ENCODE measurements at regions not wholly inside any gene's neighbourhood (a gene's known extent, or its start where the extent isn't known, plus 50 kb on each side); places are given as distances from the start of the nearest gene placed in this dataset.

DNA sequence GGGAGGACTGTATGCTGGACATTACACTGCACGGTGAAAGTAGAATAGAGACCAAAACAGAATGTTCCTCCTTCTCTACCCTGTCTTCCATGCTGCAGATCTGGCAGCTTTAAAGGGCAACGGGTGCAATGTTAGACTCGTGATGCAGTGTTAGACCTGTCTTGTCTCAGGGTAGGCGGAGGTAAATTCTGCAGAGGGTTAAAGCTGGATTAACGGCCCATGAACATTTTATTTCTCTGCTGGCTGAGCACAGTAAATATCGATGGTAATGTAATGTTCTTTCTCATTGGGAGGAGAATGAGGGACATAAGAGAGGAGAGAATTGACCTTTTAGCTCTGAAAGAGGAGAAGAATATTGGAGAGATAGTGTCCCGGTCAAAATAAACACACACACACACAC, 178.9 kb downstream of the NMUR2 start:
- intact Hi-C loops (cut with DNase I, micrococcal nuclease): no loop called here
- no peak for DNase-seq
- H3K4me1 ChIP-seq (ENCODE audit: low read depth): no peaks in the 10 kb centered on the region
- no peaks in the 10 kb centered on the region for H3K9me3 ChIP-seq
- no peak overlapping the region for H3K4me3 ChIP-seq
- ATAC-seq: no peak
- H3K36me3 ChIP-seq (ENCODE audit: low read depth): no peaks in the 10 kb centered on the region
- TF ChIP-seq, protein P1, sequence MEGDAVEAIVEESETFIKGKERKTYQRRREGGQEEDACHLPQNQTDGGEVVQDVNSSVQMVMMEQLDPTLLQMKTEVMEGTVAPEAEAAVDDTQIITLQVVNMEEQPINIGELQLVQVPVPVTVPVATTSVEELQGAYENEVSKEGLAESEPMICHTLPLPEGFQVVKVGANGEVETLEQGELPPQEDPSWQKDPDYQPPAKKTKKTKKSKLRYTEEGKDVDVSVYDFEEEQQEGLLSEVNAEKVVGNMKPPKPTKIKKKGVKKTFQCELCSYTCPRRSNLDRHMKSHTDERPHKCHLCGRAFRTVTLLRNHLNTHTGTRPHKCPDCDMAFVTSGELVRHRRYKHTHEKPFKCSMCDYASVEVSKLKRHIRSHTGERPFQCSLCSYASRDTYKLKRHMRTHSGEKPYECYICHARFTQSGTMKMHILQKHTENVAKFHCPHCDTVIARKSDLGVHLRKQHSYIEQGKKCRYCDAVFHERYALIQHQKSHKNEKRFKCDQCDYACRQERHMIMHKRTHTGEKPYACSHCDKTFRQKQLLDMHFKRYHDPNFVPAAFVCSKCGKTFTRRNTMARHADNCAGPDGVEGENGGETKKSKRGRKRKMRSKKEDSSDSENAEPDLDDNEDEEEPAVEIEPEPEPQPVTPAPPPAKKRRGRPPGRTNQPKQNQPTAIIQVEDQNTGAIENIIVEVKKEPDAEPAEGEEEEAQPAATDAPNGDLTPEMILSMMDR (IDR thresholded peaks at IDR 0.05): no peak

DNA sequence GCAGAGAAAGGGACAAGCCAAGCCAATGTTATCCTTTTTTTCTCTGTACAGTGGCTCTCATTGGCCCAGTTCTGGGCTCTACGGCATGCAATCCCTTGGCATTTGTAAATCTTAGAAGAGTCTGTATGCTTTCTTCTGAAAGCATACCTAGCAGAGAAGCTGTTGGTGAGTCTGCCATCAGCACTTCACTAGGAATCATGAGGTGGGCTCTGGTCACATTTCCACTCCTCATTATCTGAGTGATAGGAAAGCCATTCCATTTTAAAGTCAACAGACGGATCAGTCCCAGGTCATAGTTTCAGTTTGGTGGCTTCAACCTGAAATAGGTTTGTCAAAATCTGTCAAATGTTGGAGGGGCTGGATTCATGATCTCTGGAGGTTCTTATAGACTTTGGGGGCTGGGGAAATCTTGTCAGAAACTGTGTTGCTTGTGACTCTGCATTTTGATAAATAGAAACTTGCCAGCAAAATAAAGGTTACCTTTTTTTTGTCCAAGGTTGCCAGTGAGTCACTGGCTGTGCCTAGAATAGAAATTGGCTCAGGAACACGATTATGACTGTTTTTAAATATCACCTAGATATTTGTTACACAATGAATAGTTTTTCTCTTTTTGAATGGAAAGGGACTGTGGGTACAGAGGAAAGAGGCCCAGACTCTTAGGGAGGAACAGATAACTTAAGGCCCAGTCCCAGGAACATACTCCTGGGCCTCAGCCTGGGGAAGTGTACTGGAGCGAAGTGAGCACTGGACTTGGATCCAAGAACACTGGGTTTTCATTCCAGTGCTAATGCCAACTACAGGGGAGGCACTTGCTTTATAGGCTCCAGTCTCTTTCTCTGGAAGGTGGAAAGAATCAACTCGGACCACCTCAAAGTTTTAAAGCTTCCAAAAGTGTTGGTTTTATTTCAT, 183.1 kb downstream of the NMUR2 start:
- ATAC-seq: no peak
- no peaks in the 10 kb centered on the region for H3K9me3 ChIP-seq

DNA sequence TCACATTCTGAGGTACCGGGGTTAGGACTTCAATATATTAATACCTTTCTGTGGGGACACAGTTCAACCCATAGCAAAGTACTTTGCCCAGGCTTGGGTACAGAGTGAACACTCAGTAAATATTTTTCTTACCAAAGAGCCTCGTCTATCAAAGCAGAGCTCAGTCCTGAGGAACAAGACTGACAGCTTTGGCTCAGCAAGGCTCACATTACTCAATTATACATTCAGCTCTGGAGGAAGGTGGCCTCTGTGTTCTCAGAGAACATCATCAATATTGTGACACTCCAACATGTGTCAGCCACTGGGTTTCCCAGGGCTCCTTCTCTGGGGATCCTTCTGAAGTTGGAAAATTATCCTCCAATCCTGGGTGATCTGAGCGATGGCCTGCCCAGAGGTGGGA, 186.4 kb downstream of the NMUR2 start:
- Histone ChIP-seq H3K4me3 (no peak overlapping the region), H3K4me1 (ENCODE audit: low read depth) (no peaks in the 10 kb centered on the region), H3K36me3 (ENCODE audit: low read depth) (no peaks in the 10 kb centered on the region), H3K9me3 (no peaks in the 10 kb centered on the region)
- intact Hi-C loops (cut with DNase I, micrococcal nuclease): no loop called here
- TF ChIP-seq, protein P1 (IDR thresholded peaks at IDR 0.05): no peak
- no peak for ATAC-seq
- no peak for DNase-seq

More for the DNA sequence above, 183.1 kb downstream of the NMUR2 start:
- TF ChIP-seq, protein P1 (IDR thresholded peaks at IDR 0.05): no peak
- Histone ChIP-seq H3K4me1 (ENCODE audit: low read depth) (no peaks in the 10 kb centered on the region), H3K36me3 (ENCODE audit: low read depth) (no peaks in the 10 kb centered on the region), H3K4me3 (no peak overlapping the region)
- no peak for DNase-seq
- intact Hi-C loops (cut with DNase I, micrococcal nuclease): no loop called here

DNA sequence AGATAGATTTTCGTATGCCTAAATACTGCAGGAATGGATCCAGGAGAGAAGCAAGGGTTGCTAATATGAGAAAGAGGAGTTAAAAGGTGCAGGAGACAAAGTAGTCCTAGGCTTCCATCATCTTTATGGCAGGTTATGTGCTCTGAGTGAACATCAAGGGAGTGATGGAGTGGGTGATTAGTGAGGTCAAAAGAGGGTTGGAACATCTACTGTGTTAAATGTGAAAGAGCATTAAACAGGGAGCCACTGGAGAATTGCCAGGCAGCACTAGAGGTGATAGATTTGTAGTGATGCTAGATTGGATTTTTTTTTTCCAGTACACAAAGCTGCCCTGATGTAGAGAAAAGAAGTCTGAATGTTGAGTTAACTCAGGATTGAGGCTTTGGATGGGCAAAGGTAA, 199.3 kb downstream of the NMUR2 start:
- no peak for DNase-seq
- ATAC-seq: no peak
- TF ChIP-seq, protein P1 (IDR thresholded peaks at IDR 0.05): no peak
- H3K36me3 ChIP-seq (ENCODE audit: low read depth): no peaks in the 10 kb centered on the region
- H3K4me3 ChIP-seq: no peak overlapping the region
- H3K4me1 ChIP-seq (ENCODE audit: low read depth): no peaks in the 10 kb centered on the region
- no peaks in the 10 kb centered on the region for H3K9me3 ChIP-seq
- intact Hi-C loops (cut with DNase I, micrococcal nuclease): no loop called here

DNA sequence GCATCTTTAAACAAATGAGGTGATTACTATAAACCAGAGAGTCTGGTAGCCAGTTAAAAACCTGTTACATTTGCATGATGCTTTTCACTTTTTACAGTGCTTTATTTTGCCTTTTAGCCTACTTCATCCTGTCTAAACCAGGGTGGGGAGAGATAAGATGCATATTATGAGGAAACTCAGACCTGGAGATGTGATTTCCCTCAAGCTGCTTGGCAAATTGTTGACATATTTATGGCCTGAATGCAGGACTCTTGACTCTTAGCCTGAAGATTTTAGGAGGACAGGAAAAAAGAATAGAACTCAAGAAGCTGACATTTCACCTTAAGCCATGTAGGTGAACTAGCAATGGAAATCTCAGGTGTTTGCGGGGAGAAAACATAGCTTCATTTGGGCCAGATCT, 202.8 kb downstream of the NMUR2 start:
- Histone ChIP-seq H3K9me3 (no peaks in the 10 kb centered on the region), H3K4me3 (no peak overlapping the region), H3K4me1 (ENCODE audit: low read depth) (no peaks in the 10 kb centered on the region), H3K36me3 (ENCODE audit: low read depth) (no peaks in the 10 kb centered on the region)
- intact Hi-C loops (cut with DNase I, micrococcal nuclease): no loop called here
- TF ChIP-seq, protein P1 (IDR thresholded peaks at IDR 0.05): no peak
- DNase-seq: no peak
- ATAC-seq: no peak
